ENCODE measurements at regions not wholly inside any gene's neighbourhood (a gene's known extent, or its start where the extent isn't known, plus 50 kb on each side); places are given as distances from the start of the nearest gene placed in this dataset.

DNA sequence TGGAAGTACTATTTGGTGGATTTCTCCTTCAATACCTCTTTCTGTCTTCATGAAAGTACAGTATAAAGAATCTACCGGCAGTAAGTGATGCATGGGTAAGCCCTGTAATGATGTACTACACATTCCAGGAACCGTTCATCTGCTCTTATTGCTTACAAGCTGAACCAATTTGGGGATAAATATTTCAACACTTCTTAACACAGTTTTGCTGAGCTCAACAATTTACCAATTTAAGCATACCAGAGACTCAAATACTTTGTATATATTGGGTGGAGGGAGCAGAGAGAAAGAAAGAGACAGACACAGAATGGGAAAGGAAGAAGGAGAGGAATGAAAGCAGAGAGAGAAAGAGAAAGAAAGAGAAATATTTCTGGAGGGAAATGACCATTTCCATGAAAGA lies 821.1 kb upstream of the FLRT2 start:
- H3K4me3 ChIP-seq (ENCODE audit: low read depth, low read length): no peak overlapping the region
- TF ChIP-seq ZBTB48 (tag by site-specific recombination; IDR thresholded peaks at IDR 0.05) (no peak), GLIS1 (tag by site-specific recombination; IDR thresholded peaks at IDR 0.05) (no peak), ZNF660 (tag by site-specific recombination; IDR thresholded peaks at IDR 0.05) (no peak), ZNF350 (tag by site-specific recombination; IDR thresholded peaks at IDR 0.05) (no peak), SP2 (tag by site-specific recombination; IDR thresholded peaks at IDR 0.05) (no peak), ZNF132 (tag by site-specific recombination; IDR thresholded peaks at IDR 0.05; ENCODE audit: borderline replicate concordance) (no peak)
- TF ChIP-seq, protein P1, sequence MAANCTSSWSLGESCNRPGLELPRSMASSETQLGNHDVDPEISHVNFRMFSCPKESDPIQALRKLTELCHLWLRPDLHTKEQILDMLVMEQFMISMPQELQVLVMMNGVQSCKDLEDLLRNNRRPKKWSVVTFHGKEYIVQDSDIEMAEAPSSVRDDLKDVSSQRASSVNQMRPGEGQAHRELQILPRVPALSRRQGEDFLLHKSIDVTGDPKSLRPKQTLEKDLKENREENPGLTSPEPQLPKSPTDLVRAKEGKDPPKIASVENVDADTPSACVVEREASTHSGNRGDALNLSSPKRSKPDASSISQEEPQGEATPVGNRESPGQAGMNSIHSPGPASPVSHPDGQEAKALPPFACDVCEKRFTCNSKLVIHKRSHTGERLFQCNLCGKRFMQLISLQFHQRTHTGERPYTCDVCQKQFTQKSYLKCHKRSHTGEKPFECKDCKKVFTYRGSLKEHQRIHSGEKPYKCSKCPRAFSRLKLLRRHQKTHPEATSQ (tag by site-specific recombination; IDR thresholded peaks at IDR 0.05): no peak
- TF ChIP-seq, protein P2, sequence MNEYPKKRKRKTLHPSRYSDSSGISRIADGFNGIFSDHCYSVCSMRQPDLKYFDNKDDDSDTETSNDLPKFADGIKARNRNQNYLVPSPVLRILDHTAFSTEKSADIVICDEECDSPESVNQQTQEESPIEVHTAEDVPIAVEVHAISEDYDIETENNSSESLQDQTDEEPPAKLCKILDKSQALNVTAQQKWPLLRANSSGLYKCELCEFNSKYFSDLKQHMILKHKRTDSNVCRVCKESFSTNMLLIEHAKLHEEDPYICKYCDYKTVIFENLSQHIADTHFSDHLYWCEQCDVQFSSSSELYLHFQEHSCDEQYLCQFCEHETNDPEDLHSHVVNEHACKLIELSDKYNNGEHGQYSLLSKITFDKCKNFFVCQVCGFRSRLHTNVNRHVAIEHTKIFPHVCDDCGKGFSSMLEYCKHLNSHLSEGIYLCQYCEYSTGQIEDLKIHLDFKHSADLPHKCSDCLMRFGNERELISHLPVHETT (tag by site-specific recombination; IDR thresholded peaks at IDR 0.05): no peak
- ChIA-PET CTCF (interaction anchor here (0.6 kb wide), 1 partner anchor 322 kb away, joined by 3 read pairs; no protein-coding TSS in a partner anchor), POLR2A (no interaction called here)
- no peaks in the 10 kb centered on the region for H3K9me3 ChIP-seq (ENCODE audit: control insufficient read depth, insufficient read depth, low read depth, low read length)
- no peak overlapping the region for H3K27ac ChIP-seq (ENCODE audit: extremely low read depth, low read depth, low read length)
- H3K36me3 ChIP-seq (ENCODE audit: control insufficient read depth in 2 of 2, insufficient read depth in 1 of 2, low read length in 2 of 2): no peaks in the 10 kb centered on the region
- H3K4me1 ChIP-seq (ENCODE audit: control insufficient read depth, insufficient read depth, low read length): no peaks in the 10 kb centered on the region

GRCh38 chr14:84726471-84726870 lies 803.5 kb upstream of the FLRT2 start:
- TF ChIP-seq, protein P3, sequence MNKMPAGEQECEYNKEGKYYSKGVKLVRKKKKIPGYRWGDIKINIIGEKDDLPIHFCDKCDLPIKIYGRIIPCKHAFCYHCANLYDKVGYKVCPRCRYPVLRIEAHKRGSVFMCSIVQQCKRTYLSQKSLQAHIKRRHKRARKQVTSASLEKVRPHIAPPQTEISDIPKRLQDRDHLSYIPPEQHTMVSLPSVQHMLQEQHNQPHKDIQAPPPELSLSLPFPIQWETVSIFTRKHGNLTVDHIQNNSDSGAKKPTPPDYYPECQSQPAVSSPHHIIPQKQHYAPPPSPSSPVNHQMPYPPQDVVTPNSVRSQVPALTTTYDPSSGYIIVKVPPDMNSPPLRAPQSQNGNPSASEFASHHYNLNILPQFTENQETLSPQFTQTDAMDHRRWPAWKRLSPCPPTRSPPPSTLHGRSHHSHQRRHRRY (tag by site-specific recombination; IDR thresholded peaks at IDR 0.05): no peak
- no peak for TF ChIP-seq ZNF623 (tag by site-specific recombination; IDR thresholded peaks at IDR 0.05)
- no peak for TF ChIP-seq ZBTB8A (tag by site-specific recombination; IDR thresholded peaks at IDR 0.05)
- no peak for TF ChIP-seq BCL6B (tag by site-specific recombination; IDR thresholded peaks at IDR 0.05)
- no peak for TF ChIP-seq ZNF549 (tag by site-specific recombination; IDR thresholded peaks at IDR 0.05)
- no peak for TF ChIP-seq ZNF600 (tag by site-specific recombination; IDR thresholded peaks at IDR 0.05)
- no peak for TF ChIP-seq ZNF707 (tag by site-specific recombination; IDR thresholded peaks at IDR 0.05)
- TF ChIP-seq ZNF664 (tag by site-specific recombination; IDR thresholded peaks at IDR 0.05): no peak
- no peak for TF ChIP-seq MZF1 (tag by site-specific recombination; IDR thresholded peaks at IDR 0.05; ENCODE audit: borderline replicate concordance)
- TF ChIP-seq YY2 (tag by site-specific recombination; IDR thresholded peaks at IDR 0.05): no peak
- no peak for TF ChIP-seq HIC1 (tag by site-specific recombination; IDR thresholded peaks at IDR 0.05)
- TF ChIP-seq GLI2 (tag by site-specific recombination; IDR thresholded peaks at IDR 0.05; ENCODE audit: borderline replicate concordance, low read depth): no peak
- Histone ChIP-seq H3K36me3 (ENCODE audit: control insufficient read depth in 2 of 2, insufficient read depth in 1 of 2, low read length in 2 of 2) (no peaks in the 10 kb centered on the region), H3K9me3 (ENCODE audit: control insufficient read depth, insufficient read depth, low read depth, low read length) (no peaks in the 10 kb centered on the region), H3K4me3 (ENCODE audit: low read depth, low read length) (no peak overlapping the region), H3K27ac (ENCODE audit: extremely low read depth, low read depth, low read length) (no peak overlapping the region), H3K4me1 (ENCODE audit: control insufficient read depth, insufficient read depth, low read length) (no peaks in the 10 kb centered on the region)
- POLR2A ChIA-PET: no interaction called here
- CTCF ChIA-PET: interaction anchor here (0.6 kb wide), 2 partner anchors 582 to 624 kb away, joined by 3 to 4 read pairs; no protein-coding TSS in a partner anchor
